ENCODE measurements at regions not wholly inside any gene's neighbourhood (a gene's known extent, or its start where the extent isn't known, plus 50 kb on each side); places are given as distances from the start of the nearest gene placed in this dataset.

DNA sequence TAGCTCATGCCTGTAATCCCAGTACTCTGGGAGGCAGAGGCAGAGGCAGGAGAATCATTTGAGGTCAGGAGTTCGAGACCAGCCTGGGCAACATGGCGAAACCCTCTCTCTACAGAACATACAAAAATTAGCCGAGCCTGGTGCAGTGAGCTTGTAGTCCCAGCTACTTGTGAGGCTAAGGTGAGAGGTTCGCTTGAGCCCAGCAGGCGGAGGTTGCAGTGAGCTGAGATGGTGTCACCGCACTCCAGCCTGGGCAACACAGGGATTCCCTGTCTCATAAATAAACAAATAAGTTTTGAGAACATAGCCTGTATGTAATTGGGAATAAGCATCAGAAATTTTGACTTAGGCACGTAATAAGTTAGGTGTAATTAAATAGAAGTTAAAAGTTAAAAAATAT, 971.7 kb upstream of the COX7C start:
- TF ChIP-seq EZH2 (IDR thresholded peaks at IDR 0.05): no peak
- TF ChIP-seq POLR2AphosphoS5 (IDR thresholded peaks at IDR 0.05; ENCODE audit: borderline replicate concordance, low read depth, low read length): no peak
